K562 (cell line): ENCODE measurements at regions not wholly inside any gene's neighbourhood (a gene's known extent, or its start where the extent isn't known, plus 50 kb on each side); places are given as distances from the start of the nearest gene placed in this dataset.

Experiments used
- ARID3B ChIP-seq: fragments of 250-450 bp; sonication (Bioruptor Pico); IDR thresholded peaks from 2 replicates; pipeline ENCODE4 v1.4.0; 2020; ENCODE audit warnings: borderline replicate concordance
- CBX3 ChIP-seq, 2 experiments: IDR thresholded peaks; 1 replicate in 1 of 2; 2 replicates in 1 of 2; pipeline ENCODE4 v1.6.1; 2012; ENCODE audit warnings: inconsistent platforms in 2 of 2, low read length in 2 of 2, borderline replicate concordance in 1 of 2, control low read depth in 1 of 2
- CREB5 ChIP-seq: fragments of 250-450 bp; sonication (Bioruptor Pico); IDR thresholded peaks from 2 replicates; pipeline ENCODE4 v1.5.0; 2020; ENCODE audit warnings: mild to moderate bottlenecking
- GABPB1 ChIP-seq: sonication (generic); formaldehyde crosslinking; IDR thresholded peaks from 2 replicates; pipeline ENCODE4 v1.8.0; 2022; ENCODE audit warnings: mild to moderate bottlenecking, missing genetic modification reagents
- GATA2 ChIP-seq: sonication (generic); formaldehyde crosslinking; IDR thresholded peaks from 2 replicates; pipeline ENCODE4 v1.4.0; 2020; ENCODE audit warnings: mild to moderate bottlenecking, missing genetic modification reagents
- HBP1 ChIP-seq: fragments of 450-650 bp; formaldehyde crosslinking; IDR thresholded peaks from 2 replicates; pipeline ENCODE4 v1.4.0; 2022; ENCODE audit warnings: missing genetic modification characterization
- HNRNPUL1 ChIP-seq: fragments of 200-400 bp; formaldehyde crosslinking; IDR thresholded peaks from 2 replicates; pipeline ENCODE4 v1.6.1; 2017; ENCODE audit warnings: low read length
- KAT2B ChIP-seq: IDR thresholded peaks from one replicate; pipeline ENCODE4 v1.6.1; 2012; ENCODE audit warnings: low read depth, mild to moderate bottlenecking, control low read depth, inconsistent platforms, low read length, moderate library complexity
- LCOR ChIP-seq: sonication (generic); formaldehyde crosslinking; IDR thresholded peaks from 2 replicates; pipeline ENCODE4 v1.8.0; 2022; ENCODE audit warnings: mild to moderate bottlenecking, missing genetic modification reagents
- MXD1 ChIP-seq: fragments of 250-450 bp; sonication (Bioruptor Pico); IDR thresholded peaks from 2 replicates; pipeline ENCODE4 v1.8.0; 2021; ENCODE audit warnings: borderline replicate concordance, mild to moderate bottlenecking, moderate library complexity; ENCODE audit not compliant: poor library complexity, severe bottlenecking
- RBBP5 ChIP-seq: fragments of 200-600 bp; sonication (generic); IDR thresholded peaks from 2 replicates; pipeline ENCODE4 v1.6.1; 2012; ENCODE audit warnings: borderline replicate concordance, mild to moderate bottlenecking, low read length, control low read depth, inconsistent platforms; ENCODE audit not compliant: insufficient read depth, poor library complexity, severe bottlenecking
- RBM22 ChIP-seq: fragments of 200-400 bp; formaldehyde crosslinking; IDR thresholded peaks from 2 replicates; pipeline ENCODE4 v1.6.1; 2018; ENCODE audit warnings: low read length, low read depth; ENCODE audit not compliant: poor library complexity, severe bottlenecking
- RBM39 ChIP-seq: fragments of 200-400 bp; formaldehyde crosslinking; optimal IDR thresholded peaks from 2 replicates; pipeline ENCODE3; 2018; ENCODE audit warnings: low read depth, low read length
- TCFL5 ChIP-seq: fragments of 250-450 bp; sonication (Bioruptor Pico); conservative IDR thresholded peaks from 2 replicates; pipeline ENCODE4 v1.6.1; 2021; ENCODE audit warnings: mild to moderate bottlenecking, moderate library complexity, matching md5 sums
- USF2 ChIP-seq: sonication (generic); formaldehyde crosslinking; IDR thresholded peaks from 2 replicates; pipeline ENCODE4 v1.5.0; 2020; ENCODE audit warnings: missing genetic modification reagents
- ZMIZ1 ChIP-seq, 2 experiments: fragments of 150-350 bp in 1 of 2; IDR thresholded peaks; 2 replicates each; pipeline ENCODE4 v1.6.1; 2012 to 2016; ENCODE audit warnings: low read depth in 2 of 2, low read length in 2 of 2, mild to moderate bottlenecking in 1 of 2, moderate library complexity in 1 of 2

GRCh38 chr6:26196846-26197635, 109.8 kb downstream of the HFE start (continued):
- no peak for TF ChIP-seq MXD1 (CRISPR knock-in tag)
- peak; percentile 96 for TF ChIP-seq RBBP5
- TF ChIP-seq KAT2B = no peak
- no peak for TF ChIP-seq ARID3B (CRISPR knock-in tag)
- peak; percentile 73 for TF ChIP-seq GABPB1 (CRISPR knock-in tag)
- peak; percentile 100 for TF ChIP-seq RBM22
- TF ChIP-seq USF2 (CRISPR knock-in tag) = no peak
- peak; percentile 96 for TF ChIP-seq RBM39
- TF ChIP-seq LCOR = peak; percentile 71; the same call in 1 of the 2 replicates
- TF ChIP-seq GATA2 = no peak
- TF ChIP-seq CBX3 (IDR thresholded peaks at IDR 0.05; ENCODE audit: borderline replicate concordance in 1 of 2, low read length in 2 of 2) = no peak
- peak; percentile 75 for TF ChIP-seq HBP1
- TF ChIP-seq CREB5 (CRISPR knock-in tag) = no peak
- TF ChIP-seq ZMIZ1 (IDR thresholded peaks at IDR 0.05; ENCODE audit: low read depth in 2 of 2, low read length in 2 of 2) = peak in 1 of 2 experiments; percentile 76; a peak in 2 of 4 replicates
- TF ChIP-seq TCFL5 (CRISPR knock-in tag) = no peak
- TF ChIP-seq HNRNPUL1 = peak; percentile 92; the same call in 1 of the 2 replicates
